DMS153 treated with DMSO at 0.1 percent for 48 hours (cell line): ENCODE measurements at regions not wholly inside any gene's neighbourhood (a gene's known extent, or its start where the extent isn't known, plus 50 kb on each side); places are given as distances from the start of the nearest gene placed in this dataset.

ENCODE experiments used
- DNase-seq: peaks from one replicate; lab custom pipeline; 2025; ENCODE audit not compliant: unreplicated experiment; lab: John Stamatoyannopoulos, UW

DNA sequence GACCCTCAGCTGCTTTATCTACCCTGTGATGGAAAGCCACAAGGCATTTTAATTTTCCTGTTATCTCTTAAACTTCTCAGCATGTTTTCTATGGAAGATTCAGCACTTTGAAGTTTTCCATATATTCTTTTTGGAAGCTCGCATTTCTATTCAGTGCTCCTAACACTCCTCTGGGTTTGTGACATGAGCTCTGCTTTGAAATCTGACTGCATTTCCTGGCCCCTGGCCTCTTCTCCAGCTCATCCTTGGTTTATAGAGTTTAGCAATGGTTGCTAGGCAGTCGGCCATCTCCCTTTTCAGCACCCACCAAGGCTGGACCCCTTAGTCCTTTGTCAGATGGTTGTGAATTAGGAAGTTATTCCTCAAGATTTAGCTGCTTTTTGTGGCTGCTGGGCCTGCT is 150.6 kb downstream of the KCNA5 start:
- no peak for DNase-seq

GRCh38 chr12:5195244-5195643 is 151.6 kb downstream of the KCNA5 start:
- no peak for DNase-seq

GRCh38 chr12:5195691-5196090 is 152.0 kb downstream of the KCNA5 start:
- no peak for DNase-seq

- DNase-seq, result no peak
Measured at GRCh38 chr12:5197131-5197530, 153.5 kb downstream of the KCNA5 start.

DNA sequence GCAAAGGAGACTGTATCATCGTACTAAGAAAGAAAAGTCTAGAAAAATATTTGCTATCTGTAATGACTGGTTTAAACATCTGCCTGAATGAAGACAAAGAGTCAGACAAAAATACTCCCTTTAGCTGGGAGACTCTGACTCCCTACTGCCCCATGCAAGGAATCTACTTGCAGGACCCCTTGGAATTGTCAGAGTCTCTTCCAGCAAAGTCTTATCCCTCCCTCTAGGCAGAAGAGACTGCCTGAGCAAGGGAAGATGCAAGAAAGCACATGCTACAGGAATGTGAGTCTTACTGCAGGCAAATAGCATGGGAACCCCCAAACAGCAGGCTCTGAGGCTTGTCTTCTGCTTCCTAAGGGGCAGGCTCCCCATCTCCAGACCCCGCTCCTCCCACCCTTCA is 154.0 kb downstream of the KCNA5 start:
- DNase-seq, result no peak

DNA sequence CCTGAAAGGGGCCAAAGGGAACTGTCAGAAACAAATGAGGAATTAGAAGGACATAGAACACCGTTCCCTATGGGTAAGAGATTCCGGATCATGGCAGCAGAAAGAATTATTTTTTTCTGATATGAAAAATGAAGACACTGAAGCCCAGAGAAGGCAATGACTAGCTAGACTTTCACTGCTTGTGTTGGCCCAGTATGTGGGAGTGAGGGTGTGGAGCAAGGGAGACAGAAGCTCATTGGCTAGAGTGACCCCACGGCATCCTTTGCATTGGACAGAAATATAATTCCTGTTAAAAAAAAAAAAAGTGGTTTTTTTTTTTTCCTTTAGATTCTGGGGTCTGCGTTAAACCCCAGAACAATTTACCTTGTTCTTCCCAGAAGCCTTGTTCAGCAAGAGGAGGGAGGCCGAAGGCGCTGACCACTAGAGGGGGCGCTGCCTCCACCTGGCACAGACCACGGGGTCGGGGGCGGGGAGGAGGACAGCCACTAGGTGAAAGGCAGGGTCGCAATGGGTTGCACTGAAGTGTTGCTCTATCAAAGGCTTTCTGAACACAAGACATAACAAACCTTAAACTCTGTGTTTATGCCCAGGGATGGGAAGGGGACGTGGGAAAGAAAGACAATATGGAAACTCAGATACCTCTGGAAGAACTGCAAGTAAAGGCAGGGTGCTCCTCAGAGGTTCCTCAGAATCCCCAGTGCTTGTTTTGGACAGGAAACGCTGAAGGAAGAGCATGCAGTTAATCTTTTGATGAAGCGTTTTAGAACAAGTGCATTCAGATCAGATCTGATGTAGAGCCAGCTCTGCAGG is 156.8 kb downstream of the KCNA5 start:
- DNase-seq, result peak; percentile 74

DNA sequence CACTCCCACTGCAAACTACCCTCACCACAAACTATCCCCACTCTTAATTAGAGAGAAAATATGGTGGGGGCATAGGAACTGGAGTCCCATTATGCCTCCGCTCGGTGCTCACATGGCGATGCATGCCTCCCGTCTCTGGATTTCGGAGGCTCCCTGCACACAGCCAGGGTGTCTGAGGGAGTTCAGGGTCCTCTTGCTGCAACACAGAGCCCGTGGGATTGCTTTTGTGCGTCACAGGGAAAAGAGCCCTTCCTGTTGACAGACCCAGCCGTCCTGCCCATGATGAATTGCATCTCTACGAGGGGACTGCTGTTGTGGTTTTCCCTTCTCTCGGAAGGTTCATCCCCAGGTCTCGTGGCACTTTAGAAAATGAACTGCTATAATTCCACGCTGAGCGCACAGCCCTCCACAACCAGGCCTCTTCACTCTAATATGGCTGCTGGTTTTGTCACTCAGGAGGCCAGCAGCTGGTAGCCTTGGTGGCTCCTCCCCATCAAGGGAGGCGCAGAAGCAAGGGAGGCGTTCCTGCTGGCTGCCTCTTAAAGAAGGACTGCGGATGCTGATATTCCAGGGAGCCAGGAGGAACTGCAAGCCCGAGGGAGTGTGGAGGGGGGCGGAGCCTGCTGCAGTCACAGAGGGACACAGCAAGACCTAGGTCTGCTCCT is 158.0 kb downstream of the KCNA5 start:
- DNase-seq, result peak; percentile 85

- DNase-seq, result no peak
Measured at GRCh38 chr12:5203274-5203673, 159.6 kb downstream of the KCNA5 start.

DNA sequence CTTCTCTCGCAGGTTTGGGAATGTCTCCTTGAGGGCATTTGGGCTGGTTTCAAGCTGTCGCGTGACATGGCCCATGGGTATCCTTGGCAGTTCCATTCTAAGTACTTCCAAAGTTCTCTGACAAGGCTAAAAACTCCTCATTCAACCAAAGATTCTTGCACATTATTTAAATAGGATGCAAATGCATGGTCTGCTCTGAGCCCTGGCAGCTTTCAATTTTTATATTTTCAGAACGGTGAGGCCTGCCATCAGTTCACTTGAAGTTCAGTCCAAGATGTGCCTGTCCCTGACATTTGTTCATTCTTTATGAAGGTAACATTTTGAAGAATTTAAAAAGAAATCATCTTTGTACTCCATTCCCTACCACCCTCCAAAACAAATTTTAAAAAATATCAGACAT is 160.0 kb downstream of the KCNA5 start:
- no peak for DNase-seq

DNA sequence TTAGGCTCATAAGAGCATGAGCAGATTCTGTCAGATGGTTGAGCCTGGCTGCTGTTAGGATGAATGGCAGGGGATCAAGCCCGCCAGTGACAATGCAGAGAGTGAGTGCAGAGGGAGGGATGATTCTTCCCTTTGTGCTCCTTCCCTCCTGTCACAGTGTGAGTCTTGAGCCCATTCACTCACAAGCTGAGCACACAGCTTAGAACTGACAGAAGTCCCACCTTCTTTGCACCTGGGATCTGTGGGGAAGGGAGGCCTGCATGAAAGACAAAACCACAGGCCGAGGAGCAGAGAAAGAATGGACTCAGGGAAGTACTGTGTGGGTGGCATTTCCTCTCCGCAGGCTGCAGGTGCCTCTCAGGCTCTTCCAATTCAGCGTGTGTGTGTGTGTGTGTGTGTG is 160.6 kb downstream of the KCNA5 start:
- DNase-seq, result no peak

GRCh38 chr12:5204831-5205230 is 161.2 kb downstream of the KCNA5 start:
- DNase-seq, result no peak

GRCh38 chr12:5206401-5207175 is 162.9 kb downstream of the KCNA5 start:
- DNase-seq, result no peak

- DNase-seq, result no peak
Measured at GRCh38 chr12:5210179-5210922, 166.7 kb downstream of the KCNA5 start.

DNA sequence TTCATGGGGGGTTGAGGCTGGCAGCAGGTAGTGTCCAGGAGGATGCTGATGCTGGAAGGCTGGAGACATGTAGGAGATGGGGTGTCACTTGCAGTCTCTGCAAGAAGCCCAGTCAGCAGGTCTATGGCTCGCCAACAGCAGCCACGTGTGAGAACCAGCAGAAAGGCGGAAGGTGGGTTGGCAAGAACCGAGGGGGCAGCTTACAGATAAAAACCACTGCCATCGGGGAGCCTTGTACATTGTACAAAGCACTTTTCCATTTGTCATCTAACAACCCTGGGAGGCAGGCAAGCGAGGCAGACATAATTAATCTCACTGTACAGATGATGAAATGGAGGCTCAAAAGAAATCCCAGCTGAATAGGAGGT is 167.2 kb downstream of the KCNA5 start:
- no peak for DNase-seq

- no peak for DNase-seq
Measured at GRCh38 chr12:5213336-5213735, 169.7 kb downstream of the KCNA5 start.

GRCh38 chr12:5213990-5214389 is 170.3 kb downstream of the KCNA5 start:
- DNase-seq, result no peak

GRCh38 chr12:5217936-5218335 is 174.3 kb downstream of the KCNA5 start:
- no peak for DNase-seq

- DNase-seq, result no peak
Measured at GRCh38 chr12:5220099-5220498, 176.4 kb downstream of the KCNA5 start.

GRCh38 chr12:5220835-5221234 is 177.2 kb downstream of the KCNA5 start:
- DNase-seq, result no peak

DNA sequence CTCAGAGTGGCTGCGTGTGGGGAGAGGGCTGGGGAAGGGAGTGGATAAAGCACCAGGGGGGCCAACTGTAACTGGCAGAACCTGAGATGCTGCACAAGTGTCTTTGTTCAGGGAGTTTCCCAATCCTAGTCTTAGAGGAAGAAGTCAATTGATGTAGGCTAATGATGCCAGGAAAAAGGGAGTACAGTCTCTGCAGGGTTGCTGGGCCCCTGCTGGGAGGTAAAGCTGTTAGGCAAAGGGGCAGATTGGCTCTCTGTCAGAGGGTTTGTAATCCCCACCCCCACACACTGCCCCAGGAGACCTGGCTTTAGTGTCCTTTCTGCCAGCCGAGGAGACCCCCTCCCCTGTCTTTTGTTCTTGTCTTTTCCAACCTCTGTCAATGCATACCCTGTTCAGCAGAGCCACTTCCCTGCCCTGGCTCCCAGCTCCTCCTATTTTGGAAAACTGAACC is 178.4 kb downstream of the KCNA5 start:
- no peak for DNase-seq

GRCh38 chr12:5222729-5223128 is 179.1 kb downstream of the KCNA5 start:
- no peak for DNase-seq
